ENCODE measurements at regions not wholly inside any gene's neighbourhood (a gene's known extent, or its start where the extent isn't known, plus 50 kb on each side); places are given as distances from the start of the nearest gene placed in this dataset.

DNA sequence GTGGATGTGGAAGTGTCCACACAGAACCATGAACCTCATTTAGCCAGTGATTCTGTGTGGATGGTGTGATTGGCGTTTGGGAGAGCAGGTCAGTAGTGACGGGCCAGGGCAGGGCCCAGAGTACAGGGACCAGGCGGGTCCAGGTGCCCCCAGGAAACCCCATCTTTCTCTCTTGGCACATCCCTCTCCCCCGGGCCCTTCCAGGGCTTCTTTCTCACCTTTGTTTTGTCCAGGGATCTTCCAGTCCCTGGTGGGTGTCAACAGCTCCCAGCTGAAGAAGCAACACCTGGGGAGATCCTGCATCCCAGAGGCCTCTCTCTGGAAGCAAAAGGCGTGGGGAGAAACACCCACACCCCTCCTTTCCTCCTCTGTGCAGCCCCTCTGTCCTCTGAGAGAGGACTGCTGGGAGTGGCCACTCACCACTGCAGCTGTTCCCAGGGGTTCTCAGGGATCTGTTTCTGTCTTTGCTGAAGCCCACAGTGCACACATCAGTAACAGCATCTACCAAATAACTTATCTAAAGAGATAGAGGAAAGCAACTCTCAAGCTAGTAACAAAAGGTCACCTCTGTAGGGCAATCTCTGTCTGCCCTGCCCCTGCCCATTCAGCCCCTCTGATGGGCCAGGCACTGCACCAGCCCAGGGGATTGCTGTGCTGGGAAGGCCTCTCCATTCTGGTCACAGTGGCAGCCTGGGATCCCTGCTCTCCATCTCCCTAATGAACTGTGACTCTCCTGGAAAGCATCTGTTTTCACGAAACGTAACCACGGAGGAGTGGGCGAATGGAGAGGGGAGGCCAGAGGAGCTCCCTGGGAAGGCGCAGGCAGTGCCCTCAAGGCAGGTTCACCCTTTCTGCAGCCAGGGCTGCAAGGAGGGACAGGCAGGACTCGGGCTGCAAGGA lies 98.3 kb upstream of the ALDH1A3 start:
- TF ChIP-seq EP300 (IDR thresholded peaks at IDR 0.05) = no peak
- TF ChIP-seq, protein P1, sequence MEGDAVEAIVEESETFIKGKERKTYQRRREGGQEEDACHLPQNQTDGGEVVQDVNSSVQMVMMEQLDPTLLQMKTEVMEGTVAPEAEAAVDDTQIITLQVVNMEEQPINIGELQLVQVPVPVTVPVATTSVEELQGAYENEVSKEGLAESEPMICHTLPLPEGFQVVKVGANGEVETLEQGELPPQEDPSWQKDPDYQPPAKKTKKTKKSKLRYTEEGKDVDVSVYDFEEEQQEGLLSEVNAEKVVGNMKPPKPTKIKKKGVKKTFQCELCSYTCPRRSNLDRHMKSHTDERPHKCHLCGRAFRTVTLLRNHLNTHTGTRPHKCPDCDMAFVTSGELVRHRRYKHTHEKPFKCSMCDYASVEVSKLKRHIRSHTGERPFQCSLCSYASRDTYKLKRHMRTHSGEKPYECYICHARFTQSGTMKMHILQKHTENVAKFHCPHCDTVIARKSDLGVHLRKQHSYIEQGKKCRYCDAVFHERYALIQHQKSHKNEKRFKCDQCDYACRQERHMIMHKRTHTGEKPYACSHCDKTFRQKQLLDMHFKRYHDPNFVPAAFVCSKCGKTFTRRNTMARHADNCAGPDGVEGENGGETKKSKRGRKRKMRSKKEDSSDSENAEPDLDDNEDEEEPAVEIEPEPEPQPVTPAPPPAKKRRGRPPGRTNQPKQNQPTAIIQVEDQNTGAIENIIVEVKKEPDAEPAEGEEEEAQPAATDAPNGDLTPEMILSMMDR (IDR thresholded peaks at IDR 0.05) = no peak
